K562 (cell line): ENCODE measurements at regions not wholly inside any gene's neighbourhood (a gene's known extent, or its start where the extent isn't known, plus 50 kb on each side); places are given as distances from the start of the nearest gene placed in this dataset.

Experiments used
- ATAC-seq: fragments of 200-7000 bp; cut with Tn5 transposase; 3 replicates; pipeline ENCODE4 v1.9.1; 2020; ENCODE audit warnings: moderate library complexity
- BruUV-seq: library from RNA; stranded (reverse); fragments of 400-500 nt; replicated peaks from 2 replicates; lab custom pipeline; 2021; lab: Mats Ljungman, UMichigan
- CTCF ChIA-PET: fragments of 300-600 bp; formaldehyde crosslinking; extraction: SDS; loops from one replicate; lab custom pipeline; 2021; ENCODE audit warnings: low intra/inter-chr PET ratio; lab: Yijun Ruan, JAX
- POLR2A ChIA-PET: fragments of 300-600, 350-650 bp; sonication (Branson Sonifier 250); formaldehyde crosslinking; extraction: SDS; loops from one replicate; lab custom pipeline; 2021; ENCODE audit warnings: antibody characterized with exemption, inconsistent platforms; lab: Yijun Ruan, JAX
- DNase-seq, 4 experiments: peaks; one replicate each; pipeline versions ENCODE4 v3.0.0 to v3.0.0-alpha.2; 2011 to 2018; ENCODE audit warnings: low spot score in 3 of 4, mixed read lengths in 3 of 4; ENCODE audit errors: extremely low read depth in 1 of 4
- FAIRE-seq: peaks from 2 replicates; lab custom pipeline; 2011; peaks lifted over from hg19 to GRCh38; lab: Jason Lieb, UNC
- H2AFZ ChIP-seq: 2 replicates; pipeline ENCODE4 v1.6.0; 2011; ENCODE audit warnings: low read depth, low read length, control low read depth, inconsistent platforms
- H3K27ac ChIP-seq: fragments of 200-600 bp; 3 replicates; pipeline ENCODE4 v1.8.0; 2011; ENCODE audit warnings: low read depth, mild to moderate bottlenecking, control low read depth, inconsistent platforms, low read length, moderate library complexity, mixed read lengths; ENCODE audit errors: extremely low read depth
- H3K27me3 ChIP-seq, 2 experiments: fragments of 300-600 bp in 1 of 2; 2 replicates in 1 of 2; 3 replicates in 1 of 2; pipeline versions ENCODE4 v1.6.0 to v1.8.0; 2011; ENCODE audit warnings: inconsistent platforms in 2 of 2, low read length in 2 of 2, mild to moderate bottlenecking in 1 of 2, mixed read lengths in 1 of 2, moderate library complexity in 1 of 2; ENCODE audit not compliant: control insufficient read depth in 2 of 2, insufficient read depth in 2 of 2
- H3K36me3 ChIP-seq: fragments of 300-600 bp; 3 replicates; pipeline ENCODE4 v1.8.0; 2011; ENCODE audit warnings: mild to moderate bottlenecking, low read length, inconsistent platforms; ENCODE audit not compliant: control insufficient read depth, insufficient read depth
- H3K4me1 ChIP-seq, 2 experiments: fragments of 200-600 bp in 1 of 2; replicated peaks in 1 of 2; 2 replicates in 1 of 2; 3 replicates in 1 of 2; pipeline versions ENCODE4 v1.5.1 to v1.8.0; 2011; ENCODE audit warnings: inconsistent platforms in 2 of 2, low read length in 2 of 2, mild to moderate bottlenecking in 1 of 2, mixed read lengths in 1 of 2, moderate library complexity in 1 of 2; ENCODE audit not compliant: control insufficient read depth in 2 of 2, insufficient read depth in 2 of 2
- H3K4me2 ChIP-seq: 2 replicates; pipeline ENCODE4 v1.6.1; 2011; ENCODE audit warnings: low read length, control low read depth, inconsistent platforms, mixed read lengths; ENCODE audit not compliant: insufficient read depth
- H3K4me3 ChIP-seq: fragments of 200-600 bp; sonication (generic), shearing (Covaris generic); 2 replicates; pipeline ENCODE4 v1.5.1; 2016; ENCODE audit warnings: control low read depth, inconsistent platforms
- H3K79me2 ChIP-seq: fragments of 200-600 bp; 3 replicates; pipeline ENCODE4 v1.8.0; 2011; ENCODE audit warnings: low read length, inconsistent platforms; ENCODE audit not compliant: control insufficient read depth, insufficient read depth
- H3K9ac ChIP-seq, 2 experiments: 2 replicates each; pipeline versions ENCODE4 v1.6.0 to v1.6.1; 2011; ENCODE audit warnings: low read depth in 2 of 2, low read length in 2 of 2, control low read depth in 1 of 2, inconsistent platforms in 1 of 2, mild to moderate bottlenecking in 1 of 2, mixed read lengths in 1 of 2; ENCODE audit not compliant: insufficient read depth in 1 of 2
- H3K9me1 ChIP-seq: one replicate; pipeline ENCODE4 v1.6.0; 2011; ENCODE audit warnings: inconsistent platforms, mild to moderate bottlenecking, low read length, moderate library complexity; ENCODE audit not compliant: control insufficient read depth, insufficient read depth
- H3K9me3 ChIP-seq: replicated peaks from 2 replicates; pipeline ENCODE4 v1.5.1; 2011; ENCODE audit warnings: low read depth, low read length, inconsistent platforms; ENCODE audit not compliant: control insufficient read depth, insufficient read depth
- H4K20me1 ChIP-seq: replicated peaks from 2 replicates; pipeline ENCODE4 v1.6.1; 2011; ENCODE audit warnings: low read length, inconsistent platforms, mixed read lengths; ENCODE audit not compliant: control insufficient read depth, insufficient read depth
- CUX1 ChIP-seq: fragments of 200-800 bp; sonication (Bioruptor generic); IDR thresholded peaks from 2 replicates; pipeline ENCODE4 v1.6.1; 2016; ENCODE audit warnings: missing genetic modification characterization, missing compliant biosample characterization
- GTF2A2 ChIP-seq: IDR thresholded peaks from 2 replicates; pipeline ENCODE4 v1.6.1; 2016; ENCODE audit warnings: mild to moderate bottlenecking, missing genetic modification characterization, missing compliant biosample characterization
- KAT8 ChIP-seq: fragments of 450-650 bp; IDR thresholded peaks from 2 replicates; pipeline ENCODE4 v1.6.1; 2016; ENCODE audit warnings: low read depth, mild to moderate bottlenecking
- MBD2 ChIP-seq: sonication (generic); IDR thresholded peaks from 2 replicates; pipeline ENCODE4 v1.6.1; 2016; ENCODE audit warnings: low read depth, borderline replicate concordance
- MCM5 ChIP-seq: fragments of 450-650 bp; IDR thresholded peaks from 2 replicates; pipeline ENCODE4 v1.6.1; 2016; ENCODE audit warnings: low read depth
- MITF ChIP-seq: IDR thresholded peaks from 2 replicates; pipeline ENCODE4 v1.6.1; 2014; ENCODE audit warnings: antibody characterized with exemption
- PCBP1 ChIP-seq: fragments of 200-400 bp; formaldehyde crosslinking; IDR thresholded peaks from 2 replicates; pipeline ENCODE4 v1.6.1; 2018; ENCODE audit warnings: mild to moderate bottlenecking, low read depth, low read length; ENCODE audit not compliant: poor library complexity, severe bottlenecking
- RBM34 ChIP-seq: fragments of 200-400 bp; formaldehyde crosslinking; IDR thresholded peaks from 2 replicates; pipeline ENCODE4 v1.6.1; 2018; ENCODE audit warnings: low read length, borderline replicate concordance; ENCODE audit not compliant: insufficient read depth
- SAFB ChIP-seq: fragments of 200-400 bp; formaldehyde crosslinking; IDR thresholded peaks from 2 replicates; pipeline ENCODE4 v1.6.1; 2017; ENCODE audit warnings: low read depth, low read length, borderline replicate concordance
- SAP30 ChIP-seq: fragments of 200-600 bp; sonication (generic); IDR thresholded peaks from 2 replicates; pipeline ENCODE4 v1.6.1; 2012; ENCODE audit warnings: borderline replicate concordance, low read depth, mild to moderate bottlenecking, moderate library complexity, low read length, control low read depth, inconsistent platforms; ENCODE audit not compliant: insufficient read depth, poor library complexity, severe bottlenecking
- SIRT6 ChIP-seq: IDR thresholded peaks from one replicate; pipeline ENCODE4 v1.6.1; 2012; ENCODE audit warnings: low read depth, mild to moderate bottlenecking, control low read depth, inconsistent platforms, low read length, moderate library complexity
- STAG1 ChIP-seq: sonication (generic); formaldehyde crosslinking; IDR thresholded peaks from 2 replicates; pipeline ENCODE4 v1.5.0; 2020; ENCODE audit warnings: missing genetic modification reagents, borderline replicate concordance
- TEAD2 ChIP-seq: fragments of 450-650 bp; IDR thresholded peaks from 2 replicates; pipeline ENCODE4 v1.6.1; 2016; ENCODE audit warnings: missing genetic modification characterization, control low read depth, missing compliant biosample characterization
- ZKSCAN3 ChIP-seq: fragments of 250-450 bp; sonication (Bioruptor Pico); IDR thresholded peaks from 2 replicates; pipeline ENCODE4 v1.4.0; 2020
- ZNF696 ChIP-seq: fragments of 250-450 bp; sonication (Bioruptor Pico); conservative IDR thresholded peaks from 2 replicates; pipeline ENCODE4 v1.4.0; 2020; ENCODE audit warnings: mild to moderate bottlenecking, moderate library complexity
- WGBS: fragments of 100-300 bp; shearing (Covaris generic); methylation state at CpG from one replicate; pipeline ENCODE4 v1.1.6; 2016; ENCODE audit warnings: low coverage, mixed read lengths; ENCODE audit not compliant: insufficient coverage; ENCODE audit errors: missing lambda C conversion rate; 5-methylcytosine and 5-hydroxymethylcytosine counted together
- in situ Hi-C: fragments of 300-500 bp; cut with MboI; formaldehyde crosslinking; loops from 4 replicates; pipeline ENCODE4 v1.15.0; 2018; ENCODE audit warnings: inconsistent platforms, mixed read lengths
- intact Hi-C: fragments of 100-400 bp; cut with micrococcal nuclease; formaldehyde crosslinking; loops from 2 replicates; pipeline ENCODE4 v1.14.2; 2022
- TF ChIP-seq, protein P1 (sequence below): IDR thresholded peaks from 2 replicates; pipeline ENCODE4 v1.6.1; 2016; ENCODE audit warnings: missing genetic modification characterization, missing compliant biosample characterization

GRCh38 chr11:69954756-69955155, 123.4 kb upstream of the ANO1 start:
- Histone ChIP-seq H3K9me1 (no peaks in the 10 kb centered on the region), H3K36me3 (no peaks in the 10 kb centered on the region), H3K9ac (no peak overlapping the region), H4K20me1 (no peaks in the 10 kb centered on the region), H3K27me3 (0 out of 5 replicates have a peak, but pooled peaks cover 0 to 4% of the 10 kb centered on the region in 2 experiments), H3K27ac (no peak overlapping the region), H2AFZ (no peak overlapping the region), H3K4me1 (peaks cover 27 to 69% of the 10 kb centered on the region in 2 experiments; a peak in 4 of 5 replicates), H3K4me3 (no peak overlapping the region), H3K9me3 (no peaks in the 10 kb centered on the region), H3K79me2 (no peaks in the 10 kb centered on the region), H3K4me2 (no peak overlapping the region)
- BruUV-seq = no TSS peak
- intact Hi-C loops = no loop called here
- POLR2A ChIA-PET = interaction anchor here (0.6 kb wide), 1 partner anchor 17 kb away, joined by 3 read pairs; no protein-coding TSS in a partner anchor
- CTCF ChIA-PET = no interaction called here
- DNase-seq (no peak), ATAC-seq (no peak), FAIRE-seq (no peak)
- in situ Hi-C loops = no loop called here
- TF ChIP-seq, protein P1, sequence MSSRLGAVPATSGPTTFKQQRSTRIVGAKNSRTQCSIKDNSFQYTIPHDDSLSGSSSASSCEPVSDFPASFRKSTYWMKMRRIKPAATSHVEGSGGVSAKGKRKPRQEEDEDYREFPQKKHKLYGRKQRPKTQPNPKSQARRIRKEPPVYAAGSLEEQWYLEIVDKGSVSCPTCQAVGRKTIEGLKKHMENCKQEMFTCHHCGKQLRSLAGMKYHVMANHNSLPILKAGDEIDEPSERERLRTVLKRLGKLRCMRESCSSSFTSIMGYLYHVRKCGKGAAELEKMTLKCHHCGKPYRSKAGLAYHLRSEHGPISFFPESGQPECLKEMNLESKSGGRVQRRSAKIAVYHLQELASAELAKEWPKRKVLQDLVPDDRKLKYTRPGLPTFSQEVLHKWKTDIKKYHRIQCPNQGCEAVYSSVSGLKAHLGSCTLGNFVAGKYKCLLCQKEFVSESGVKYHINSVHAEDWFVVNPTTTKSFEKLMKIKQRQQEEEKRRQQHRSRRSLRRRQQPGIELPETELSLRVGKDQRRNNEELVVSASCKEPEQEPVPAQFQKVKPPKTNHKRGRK (tag) = no peak
- TF ChIP-seq MITF = no peak
- TF ChIP-seq ZNF696 = no peak
- no peak for TF ChIP-seq MCM5
- TF ChIP-seq ZKSCAN3 = no peak
- no peak for TF ChIP-seq KAT8
- no peak for TF ChIP-seq MBD2
- TF ChIP-seq STAG1 (CRISPR knock-in tag) = no peak
- TF ChIP-seq RBM34 = no peak
- TF ChIP-seq SIRT6 = no peak
- no peak for TF ChIP-seq GTF2A2 (tag)
- no peak for TF ChIP-seq SAP30
- TF ChIP-seq SAFB = no peak
- TF ChIP-seq CUX1 (CRISPR knock-in tag) = no peak
- no peak for TF ChIP-seq TEAD2
- TF ChIP-seq PCBP1 = no peak
- WGBS = 45% methylated on average over 12 of the region's 12 CpGs
